ENCODE measurements at regions not wholly inside any gene's neighbourhood (a gene's known extent, or its start where the extent isn't known, plus 50 kb on each side); places are given as distances from the start of the nearest gene placed in this dataset.
"Not testable (repeated sequence)": the region's sequence is repeated elsewhere in the genome, so short reads cannot be mapped to it uniquely, and the experiment has no call there.

- H3K4me3 Mint-ChIP-seq (ENCODE audit: unreplicated experiment), result no peak overlapping the region
- no peak overlapping the region for H3K27ac Mint-ChIP-seq (ENCODE audit: unreplicated experiment)
- H3K27me3 Mint-ChIP-seq (ENCODE audit: unreplicated experiment), result no peaks in the 10 kb centered on the region
- H3K4me1 Mint-ChIP-seq (ENCODE audit: unreplicated experiment), result no peaks in the 10 kb centered on the region
- no peaks in the 10 kb centered on the region for H3K9me3 Mint-ChIP-seq (ENCODE audit: unreplicated experiment)
- DNase-seq (ENCODE audit: low spot score), result no peak
- no peak for TF ChIP-seq CTCF (IDR thresholded peaks at IDR 0.05; ENCODE audit: unreplicated experiment)
- no peaks in the 10 kb centered on the region for H3K36me3 Mint-ChIP-seq (ENCODE audit: low read depth, unreplicated experiment)
Observed at GRCh38 chr14:53841109-53842099, 115.2 kb downstream of the BMP4 start.

GRCh38 chr14:53840444-53840843 lies 116.2 kb downstream of the BMP4 start:
- Mint-ChIP-seq H3K27me3 (ENCODE audit: unreplicated experiment) (no peaks in the 10 kb centered on the region), H3K9me3 (ENCODE audit: unreplicated experiment) (no peaks in the 10 kb centered on the region), H3K36me3 (ENCODE audit: low read depth, unreplicated experiment) (no peaks in the 10 kb centered on the region), H3K4me1 (ENCODE audit: unreplicated experiment) (no peaks in the 10 kb centered on the region), H3K27ac (ENCODE audit: unreplicated experiment) (no peak overlapping the region), H3K4me3 (ENCODE audit: unreplicated experiment) (no peak overlapping the region)
- no peak for DNase-seq (ENCODE audit: low spot score)
- TF ChIP-seq CTCF (IDR thresholded peaks at IDR 0.05; ENCODE audit: unreplicated experiment), result no peak

- Mint-ChIP-seq H3K4me3 (ENCODE audit: unreplicated experiment) (no peak overlapping the region), H3K27me3 (ENCODE audit: unreplicated experiment) (no peaks in the 10 kb centered on the region), H3K4me1 (ENCODE audit: unreplicated experiment) (no peaks in the 10 kb centered on the region), H3K36me3 (ENCODE audit: low read depth, unreplicated experiment) (no peaks in the 10 kb centered on the region), H3K27ac (ENCODE audit: unreplicated experiment) (no peak overlapping the region), H3K9me3 (ENCODE audit: unreplicated experiment) (no peaks in the 10 kb centered on the region)
- no peak for TF ChIP-seq CTCF (IDR thresholded peaks at IDR 0.05; ENCODE audit: unreplicated experiment)
- DNase-seq (ENCODE audit: low spot score), result no peak
Observed at GRCh38 chr14:53838374-53838773, 118.3 kb downstream of the BMP4 start.

GRCh38 chr14:53837656-53838055 lies 119.0 kb downstream of the BMP4 start:
- H3K9me3 Mint-ChIP-seq (ENCODE audit: unreplicated experiment); H3K27me3 Mint-ChIP-seq (ENCODE audit: unreplicated experiment); H3K27ac Mint-ChIP-seq (ENCODE audit: unreplicated experiment); DNase-seq (ENCODE audit: low spot score); H3K4me3 Mint-ChIP-seq (ENCODE audit: unreplicated experiment); H3K36me3 Mint-ChIP-seq (ENCODE audit: low read depth, unreplicated experiment); H3K4me1 Mint-ChIP-seq (ENCODE audit: unreplicated experiment): not testable (repeated sequence)

- Mint-ChIP-seq H3K36me3 (ENCODE audit: low read depth, unreplicated experiment) (no peaks in the 10 kb centered on the region), H3K9me3 (ENCODE audit: unreplicated experiment) (no peaks in the 10 kb centered on the region), H3K27ac (ENCODE audit: unreplicated experiment) (no peak overlapping the region), H3K27me3 (ENCODE audit: unreplicated experiment) (no peaks in the 10 kb centered on the region), H3K4me1 (ENCODE audit: unreplicated experiment) (no peaks in the 10 kb centered on the region), H3K4me3 (ENCODE audit: unreplicated experiment) (no peak overlapping the region)
- TF ChIP-seq CTCF (IDR thresholded peaks at IDR 0.05; ENCODE audit: unreplicated experiment), result no peak
- no peak for DNase-seq (ENCODE audit: low spot score)
Observed at GRCh38 chr14:53836551-53836950, 120.1 kb downstream of the BMP4 start.

Measured in endothelial cell (in vitro differentiated cells).